HG02588 (cell line): ENCODE measurements at regions not wholly inside any gene's neighbourhood (a gene's known extent, or its start where the extent isn't known, plus 50 kb on each side); places are given as distances from the start of the nearest gene placed in this dataset.
"Not testable (repeated sequence)": the region's sequence is repeated elsewhere in the genome, so short reads cannot be mapped to it uniquely, and the experiment has no call there.

ENCODE experiments used
- ATAC-seq: cut with Tn5 transposase; IDR thresholded peaks from one replicate; pipeline ENCODE4 v1.9.1; 2021; ENCODE audit warnings: mild to moderate bottlenecking, moderate library complexity; ENCODE audit not compliant: unreplicated experiment

- ATAC-seq = no peak
Measured at GRCh38 chr14:86363047-86363446, 833.1 kb downstream of the FLRT2 start.

GRCh38 chr14:86357876-86358275 is 827.9 kb downstream of the FLRT2 start:
- ATAC-seq = no peak

- no peak for ATAC-seq
Measured at GRCh38 chr14:86357119-86357518, 827.2 kb downstream of the FLRT2 start.

- ATAC-seq = no peak
Measured at GRCh38 chr14:86346818-86347384, 817.0 kb downstream of the FLRT2 start.

GRCh38 chr14:86334355-86334754 is 804.4 kb downstream of the FLRT2 start:
- ATAC-seq = no peak

GRCh38 chr14:86333493-86333892 is 803.5 kb downstream of the FLRT2 start:
- no peak for ATAC-seq

GRCh38 chr14:86331341-86331740 is 801.4 kb downstream of the FLRT2 start:
- no peak for ATAC-seq

GRCh38 chr14:86321151-86321550 is 791.2 kb downstream of the FLRT2 start:
- ATAC-seq = no peak

- ATAC-seq = not testable (repeated sequence)
Measured at GRCh38 chr14:86312154-86312665, 782.3 kb downstream of the FLRT2 start.

GRCh38 chr14:86311151-86311550 is 781.2 kb downstream of the FLRT2 start:
- no peak for ATAC-seq

GRCh38 chr14:86310611-86311010 is 780.7 kb downstream of the FLRT2 start:
- no peak for ATAC-seq

GRCh38 chr14:86310148-86310547 is 780.2 kb downstream of the FLRT2 start:
- no peak for ATAC-seq

- ATAC-seq = no peak
Measured at GRCh38 chr14:86305058-86305457, 775.1 kb downstream of the FLRT2 start.

GRCh38 chr14:86299994-86300393 is 770.0 kb downstream of the FLRT2 start:
- no peak for ATAC-seq

- no peak for ATAC-seq
Measured at GRCh38 chr14:86296173-86296572, 766.2 kb downstream of the FLRT2 start.

- no peak for ATAC-seq
Measured at GRCh38 chr14:86288336-86288735, 758.4 kb downstream of the FLRT2 start.

- ATAC-seq = no peak
Measured at GRCh38 chr14:86279405-86279804, 749.5 kb downstream of the FLRT2 start.

GRCh38 chr14:86257973-86258372 is 728.0 kb downstream of the FLRT2 start:
- ATAC-seq = no peak

GRCh38 chr14:86243158-86243557 is 713.2 kb downstream of the FLRT2 start:
- ATAC-seq = no peak

GRCh38 chr14:86237733-86238132 is 707.8 kb downstream of the FLRT2 start:
- no peak for ATAC-seq

GRCh38 chr14:86221755-86222154 is 691.8 kb downstream of the FLRT2 start:
- no peak for ATAC-seq

GRCh38 chr14:86221000-86221399 is 691.1 kb downstream of the FLRT2 start:
- no peak for ATAC-seq

- no peak for ATAC-seq
Measured at GRCh38 chr14:86217523-86217922, 687.6 kb downstream of the FLRT2 start.
